NB4 (cell line): ENCODE measurements at regions not wholly inside any gene's neighbourhood (a gene's known extent, or its start where the extent isn't known, plus 50 kb on each side); places are given as distances from the start of the nearest gene placed in this dataset.

Source experiments
- POLR2A ChIP-seq: IDR thresholded peaks from 2 replicates; pipeline ENCODE4 v1.6.1; 2011; ENCODE audit warnings: mild to moderate bottlenecking; ENCODE audit not compliant: insufficient read length; ENCODE audit errors: extremely low read depth
- TF ChIP-seq, protein P1 (sequence below): IDR thresholded peaks from one replicate; pipeline ENCODE4 v1.5.1; 2012; ENCODE audit warnings: low read depth, low read length

GRCh38 chr5:169389318-169389717 is 88.4 kb upstream of the SLIT3 start:
- TF ChIP-seq, protein P1, sequence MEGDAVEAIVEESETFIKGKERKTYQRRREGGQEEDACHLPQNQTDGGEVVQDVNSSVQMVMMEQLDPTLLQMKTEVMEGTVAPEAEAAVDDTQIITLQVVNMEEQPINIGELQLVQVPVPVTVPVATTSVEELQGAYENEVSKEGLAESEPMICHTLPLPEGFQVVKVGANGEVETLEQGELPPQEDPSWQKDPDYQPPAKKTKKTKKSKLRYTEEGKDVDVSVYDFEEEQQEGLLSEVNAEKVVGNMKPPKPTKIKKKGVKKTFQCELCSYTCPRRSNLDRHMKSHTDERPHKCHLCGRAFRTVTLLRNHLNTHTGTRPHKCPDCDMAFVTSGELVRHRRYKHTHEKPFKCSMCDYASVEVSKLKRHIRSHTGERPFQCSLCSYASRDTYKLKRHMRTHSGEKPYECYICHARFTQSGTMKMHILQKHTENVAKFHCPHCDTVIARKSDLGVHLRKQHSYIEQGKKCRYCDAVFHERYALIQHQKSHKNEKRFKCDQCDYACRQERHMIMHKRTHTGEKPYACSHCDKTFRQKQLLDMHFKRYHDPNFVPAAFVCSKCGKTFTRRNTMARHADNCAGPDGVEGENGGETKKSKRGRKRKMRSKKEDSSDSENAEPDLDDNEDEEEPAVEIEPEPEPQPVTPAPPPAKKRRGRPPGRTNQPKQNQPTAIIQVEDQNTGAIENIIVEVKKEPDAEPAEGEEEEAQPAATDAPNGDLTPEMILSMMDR = no peak
- no peak for TF ChIP-seq POLR2A
